SK-N-SH treated with all-trans-retinoic acid at 6 μM for 48 hours (cell line): ENCODE measurements at regions not wholly inside any gene's neighbourhood (a gene's known extent, or its start where the extent isn't known, plus 50 kb on each side); places are given as distances from the start of the nearest gene placed in this dataset.
"Not testable (repeated sequence)": the region's sequence is repeated elsewhere in the genome, so short reads cannot be mapped to it uniquely, and the experiment has no call there.

Experiments
- ARNTL ChIP-seq: fragments of 450-650 bp; formaldehyde crosslinking; IDR thresholded peaks from 2 replicates; pipeline ENCODE4 v1.5.0; 2020; ENCODE audit warnings: low read depth, mild to moderate bottlenecking, moderate library complexity, borderline replicate concordance
- BACH2 ChIP-seq: fragments of 250-450 bp; sonication (Bioruptor Pico); IDR thresholded peaks from 2 replicates; pipeline ENCODE4 v1.9.0; 2021; ENCODE audit warnings: mild to moderate bottlenecking, borderline replicate concordance
- CSDC2 ChIP-seq: fragments of 250-450 bp; sonication (Bioruptor Pico); IDR thresholded peaks from 2 replicates; pipeline ENCODE4 v1.5.0; 2020; ENCODE audit warnings: mild to moderate bottlenecking, moderate library complexity
- PPARA ChIP-seq: fragments of 250-450 bp; sonication (Bioruptor Pico); IDR thresholded peaks from 2 replicates; pipeline ENCODE4 v1.5.0; 2020; ENCODE audit warnings: mild to moderate bottlenecking, borderline replicate concordance
- SNAI2 ChIP-seq: fragments of 250-450 bp; sonication (Bioruptor Pico); IDR thresholded peaks from 2 replicates; pipeline ENCODE4 v1.5.0; 2020; ENCODE audit warnings: mild to moderate bottlenecking, moderate library complexity
- ZFP3 ChIP-seq: fragments of 250-450 bp; sonication (Bioruptor Pico); IDR thresholded peaks from 2 replicates; pipeline ENCODE4 v1.5.0; 2020; ENCODE audit warnings: mild to moderate bottlenecking, moderate library complexity
- TF ChIP-seq, protein P1 (sequence below): fragments of 250-450 bp; sonication (Bioruptor Pico); IDR thresholded peaks from 2 replicates; pipeline ENCODE4 v1.5.1; 2021; ENCODE audit warnings: mild to moderate bottlenecking, moderate library complexity
- TF ChIP-seq, protein P2 (sequence below): fragments of 250-450 bp; sonication (Bioruptor Pico); IDR thresholded peaks from 2 replicates; pipeline ENCODE4 v1.5.1; 2020; ENCODE audit warnings: low read depth, mild to moderate bottlenecking, moderate library complexity

DNA sequence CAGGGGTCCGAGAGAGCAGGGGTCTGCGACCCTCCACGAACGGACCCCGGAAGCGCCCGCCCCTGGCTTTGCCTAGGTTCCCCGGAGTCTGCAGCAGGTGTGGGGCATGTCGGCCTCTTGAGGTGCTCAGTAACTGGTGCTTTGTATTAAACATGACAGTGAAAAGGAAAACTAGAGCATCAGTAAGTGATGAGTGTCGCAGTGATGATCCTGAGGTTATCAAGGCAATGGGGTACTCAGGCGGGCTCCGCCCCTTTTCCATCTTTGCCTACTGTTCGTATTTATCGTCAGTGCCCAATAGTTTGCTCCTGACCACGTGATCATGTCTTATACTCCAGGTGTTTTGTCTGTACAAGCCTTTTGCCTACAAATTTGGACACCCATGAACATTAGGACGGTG is 262.4 kb downstream of the ZNF37A start:
- TF ChIP-seq ARNTL (CRISPR knock-in tag); CSDC2 (CRISPR knock-in tag); PPARA; ZFP3 (CRISPR knock-in tag); SNAI2 (CRISPR knock-in tag); BACH2 (CRISPR knock-in tag): not testable (repeated sequence)
- TF ChIP-seq, protein P1, sequence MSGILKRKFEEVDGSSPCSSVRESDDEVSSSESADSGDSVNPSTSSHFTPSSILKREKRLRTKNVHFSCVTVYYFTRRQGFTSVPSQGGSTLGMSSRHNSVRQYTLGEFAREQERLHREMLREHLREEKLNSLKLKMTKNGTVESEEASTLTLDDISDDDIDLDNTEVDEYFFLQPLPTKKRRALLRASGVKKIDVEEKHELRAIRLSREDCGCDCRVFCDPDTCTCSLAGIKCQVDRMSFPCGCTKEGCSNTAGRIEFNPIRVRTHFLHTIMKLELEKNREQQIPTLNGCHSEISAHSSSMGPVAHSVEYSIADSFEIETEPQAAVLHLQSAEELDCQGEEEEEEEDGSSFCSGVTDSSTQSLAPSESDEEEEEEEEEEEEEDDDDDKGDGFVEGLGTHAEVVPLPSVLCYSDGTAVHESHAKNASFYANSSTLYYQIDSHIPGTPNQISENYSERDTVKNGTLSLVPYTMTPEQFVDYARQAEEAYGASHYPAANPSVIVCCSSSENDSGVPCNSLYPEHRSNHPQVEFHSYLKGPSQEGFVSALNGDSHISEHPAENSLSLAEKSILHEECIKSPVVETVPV (CRISPR knock-in tag): not testable (repeated sequence)
- TF ChIP-seq, protein P2, sequence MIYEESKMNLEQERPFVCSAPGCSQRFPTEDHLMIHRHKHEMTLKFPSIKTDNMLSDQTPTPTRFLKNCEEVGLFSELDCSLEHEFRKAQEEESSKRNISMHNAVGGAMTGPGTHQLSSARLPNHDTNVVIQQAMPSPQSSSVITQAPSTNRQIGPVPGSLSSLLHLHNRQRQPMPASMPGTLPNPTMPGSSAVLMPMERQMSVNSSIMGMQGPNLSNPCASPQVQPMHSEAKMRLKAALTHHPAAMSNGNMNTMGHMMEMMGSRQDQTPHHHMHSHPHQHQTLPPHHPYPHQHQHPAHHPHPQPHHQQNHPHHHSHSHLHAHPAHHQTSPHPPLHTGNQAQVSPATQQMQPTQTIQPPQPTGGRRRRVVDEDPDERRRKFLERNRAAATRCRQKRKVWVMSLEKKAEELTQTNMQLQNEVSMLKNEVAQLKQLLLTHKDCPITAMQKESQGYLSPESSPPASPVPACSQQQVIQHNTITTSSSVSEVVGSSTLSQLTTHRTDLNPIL (CRISPR knock-in tag): not testable (repeated sequence)
